HG03175 (cell line): ENCODE measurements at regions not wholly inside any gene's neighbourhood (a gene's known extent, or its start where the extent isn't known, plus 50 kb on each side); places are given as distances from the start of the nearest gene placed in this dataset.
"Not testable (repeated sequence)": the region's sequence is repeated elsewhere in the genome, so short reads cannot be mapped to it uniquely, and the experiment has no call there.

ENCODE experiments used
- ATAC-seq: cut with Tn5 transposase; IDR thresholded peaks from one replicate; pipeline ENCODE4 v1.9.1; 2021; ENCODE audit warnings: mild to moderate bottlenecking, moderate library complexity; ENCODE audit not compliant: unreplicated experiment

DNA sequence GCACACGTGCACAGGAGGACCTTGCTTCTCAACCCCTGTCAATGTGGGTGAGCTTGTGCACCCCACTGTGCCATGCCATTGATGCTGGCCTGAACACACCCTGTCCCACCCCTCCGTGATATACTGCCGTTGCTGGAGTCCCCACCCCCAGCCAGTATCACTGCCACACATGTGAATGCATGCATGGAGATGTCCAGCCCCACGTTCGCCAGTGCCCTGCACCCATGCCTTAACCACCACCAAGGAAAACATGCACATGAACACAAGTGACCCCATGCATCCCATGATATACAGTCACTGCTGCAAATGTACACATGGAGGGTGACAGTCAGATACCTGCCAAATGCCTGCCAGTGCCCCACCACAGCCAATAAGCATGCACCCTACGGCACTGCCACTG, 692.5 kb upstream of the ZWINT start:
- ATAC-seq = no peak

GRCh38 chr10:57049096-57049495, 688.0 kb upstream of the ZWINT start:
- no peak for ATAC-seq

DNA sequence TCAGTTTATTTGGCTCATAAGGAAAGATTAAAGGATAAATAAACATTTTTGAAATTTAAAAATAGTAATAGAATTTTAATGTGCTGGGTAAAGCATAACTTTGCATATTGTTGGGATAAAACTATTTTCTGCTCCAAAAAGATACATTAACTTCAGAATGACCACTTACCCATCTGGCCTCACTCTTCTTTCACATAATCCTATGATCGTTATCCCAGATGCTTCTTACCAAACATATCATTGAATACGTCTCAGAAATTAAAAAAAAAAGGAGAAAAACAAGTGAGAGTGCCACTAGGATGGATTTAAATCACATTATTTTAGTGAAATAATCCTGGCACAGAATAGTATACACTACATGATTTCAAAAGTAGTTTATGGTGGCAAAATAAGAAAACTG, 677.5 kb upstream of the ZWINT start:
- ATAC-seq = no peak

GRCh38 chr10:57035310-57035709, 674.3 kb upstream of the ZWINT start:
- no peak for ATAC-seq

DNA sequence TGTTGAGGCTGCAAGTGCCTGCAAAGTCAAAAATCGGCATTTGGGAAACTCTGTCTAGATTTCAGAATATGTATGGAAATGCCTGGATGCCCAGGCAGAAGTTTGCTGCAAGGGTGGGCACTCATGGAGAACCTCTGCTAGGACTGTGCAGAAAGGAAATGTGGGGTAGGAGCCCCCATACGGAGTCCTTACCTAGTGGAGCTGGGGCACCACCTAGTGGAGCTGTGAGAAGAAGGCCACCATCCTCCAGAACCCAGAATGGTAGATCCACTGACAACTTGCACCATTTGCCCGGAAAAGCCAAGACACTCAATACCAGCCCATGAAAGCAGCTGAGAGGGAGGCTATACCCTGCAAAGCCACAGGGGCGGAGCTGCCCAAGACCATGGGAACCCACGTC, 671.2 kb upstream of the ZWINT start:
- ATAC-seq = not testable (repeated sequence)

DNA sequence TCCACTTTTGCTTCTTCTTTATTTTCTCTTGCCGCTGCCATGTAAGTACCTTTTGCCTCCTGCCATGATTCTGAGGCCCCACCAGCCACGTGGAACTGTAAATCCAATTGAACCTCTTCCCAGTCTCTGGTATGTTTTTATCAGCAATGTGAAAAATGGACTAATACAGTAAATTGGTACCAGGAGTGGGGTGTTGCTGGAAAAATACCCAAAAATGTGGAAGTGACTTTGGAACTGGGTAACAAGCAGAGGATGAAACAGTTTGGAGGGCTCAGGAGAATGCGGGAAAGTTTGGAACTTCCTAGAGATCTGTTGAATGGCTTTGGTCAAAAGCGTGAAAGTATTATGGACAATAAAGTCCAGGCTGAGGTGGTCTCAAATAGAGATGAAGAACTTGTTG, 670.3 kb upstream of the ZWINT start:
- ATAC-seq = no peak

DNA sequence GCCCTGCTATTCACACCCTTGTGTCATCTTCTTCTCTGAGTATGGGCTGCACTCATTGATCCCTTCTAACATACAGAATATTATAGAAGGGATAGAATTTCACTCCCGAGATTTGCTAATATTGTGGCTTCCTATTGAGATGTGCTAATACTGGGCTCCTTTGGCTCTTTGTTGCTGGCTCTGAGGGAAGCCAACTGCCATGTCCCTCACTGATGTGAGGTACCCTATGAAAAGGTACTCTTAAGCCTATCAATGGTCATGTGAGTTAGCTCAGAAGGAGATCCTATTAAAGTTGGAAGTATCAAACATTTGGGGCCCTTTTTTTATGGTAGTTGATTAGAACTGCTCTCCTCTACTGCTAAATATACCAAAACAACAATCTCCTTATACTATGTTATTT, 665.2 kb upstream of the ZWINT start:
- ATAC-seq = no peak

GRCh38 chr10:57023626-57024025, 662.6 kb upstream of the ZWINT start:
- no peak for ATAC-seq

DNA sequence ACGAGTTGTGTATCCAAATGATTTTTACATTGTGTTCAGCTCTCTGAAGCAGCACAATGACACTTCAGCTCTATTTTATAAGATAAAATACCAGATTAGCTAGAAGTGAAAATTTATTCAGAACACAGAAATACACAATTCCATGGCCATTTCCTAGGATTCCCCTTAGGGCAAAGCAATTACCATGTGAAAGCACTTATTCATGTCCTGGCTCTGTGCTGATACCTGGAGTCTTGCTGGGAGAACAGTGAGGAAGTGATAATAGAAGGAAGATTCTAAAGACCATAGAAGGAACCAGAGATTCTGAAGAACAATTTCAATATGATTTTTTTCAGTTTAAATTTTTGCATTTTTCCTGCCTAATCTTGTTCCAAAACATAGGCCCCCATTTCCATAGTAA, 657.4 kb upstream of the ZWINT start:
- no peak for ATAC-seq

GRCh38 chr10:57017356-57018037, 656.4 kb upstream of the ZWINT start:
- no peak for ATAC-seq

DNA sequence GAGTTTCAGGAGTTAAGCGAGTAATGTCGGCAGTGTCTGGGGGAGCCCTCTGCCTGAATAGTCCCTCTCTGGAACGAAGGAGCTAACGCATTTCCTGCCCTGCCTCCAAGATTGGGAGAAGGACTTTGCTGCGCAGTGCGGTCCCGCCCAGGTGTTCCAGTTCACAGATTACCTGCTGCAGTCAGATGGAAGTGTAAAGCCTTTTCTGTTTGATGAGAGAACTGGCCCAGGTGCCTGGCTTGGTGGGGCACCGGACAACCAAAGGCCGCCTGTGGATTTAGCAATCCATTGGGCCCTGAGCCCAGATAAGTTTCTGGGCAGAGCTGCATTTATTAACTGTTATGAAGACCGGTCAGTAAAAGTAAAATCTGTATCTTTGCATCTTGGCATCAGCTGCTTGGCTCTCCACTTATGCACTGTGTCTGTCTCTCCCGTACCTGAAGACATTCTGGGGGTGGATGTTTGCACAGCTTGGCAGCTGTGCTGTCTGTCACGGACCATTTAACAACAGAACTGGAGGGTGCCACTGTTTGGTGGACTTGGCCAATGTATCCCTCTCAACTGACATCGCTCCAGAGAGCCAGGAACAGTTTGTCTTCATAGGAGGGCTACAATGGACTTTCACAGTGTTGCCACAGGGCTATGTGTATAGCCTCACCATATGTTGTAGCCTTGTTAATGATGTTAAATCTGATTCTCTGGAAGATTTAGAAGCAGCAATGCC, 654.7 kb upstream of the ZWINT start:
- no peak for ATAC-seq

DNA sequence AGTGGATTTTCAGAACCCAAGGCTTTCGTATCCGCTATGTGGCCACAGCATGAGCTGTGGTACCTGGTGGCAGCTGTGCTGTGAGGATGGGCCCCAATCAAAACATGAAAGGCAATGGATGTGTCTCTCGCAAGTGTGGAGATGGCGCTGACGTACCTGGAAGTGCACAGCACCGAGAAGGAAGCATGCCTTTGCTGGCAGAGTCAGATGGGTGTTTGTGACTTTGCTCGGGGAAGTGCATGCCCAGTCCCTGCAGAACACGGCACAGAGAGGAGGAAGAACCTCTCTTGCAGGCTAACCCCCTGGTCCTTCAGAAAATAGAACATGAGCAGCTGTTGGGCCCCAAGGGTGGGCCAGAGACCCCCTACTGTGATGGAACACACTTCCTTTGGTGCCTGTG, 654.1 kb upstream of the ZWINT start:
- ATAC-seq = no peak

- ATAC-seq = no peak
Observed at GRCh38 chr10:57014758-57015157, 653.7 kb upstream of the ZWINT start.

GRCh38 chr10:57008189-57008588, 647.1 kb upstream of the ZWINT start:
- ATAC-seq = no peak

DNA sequence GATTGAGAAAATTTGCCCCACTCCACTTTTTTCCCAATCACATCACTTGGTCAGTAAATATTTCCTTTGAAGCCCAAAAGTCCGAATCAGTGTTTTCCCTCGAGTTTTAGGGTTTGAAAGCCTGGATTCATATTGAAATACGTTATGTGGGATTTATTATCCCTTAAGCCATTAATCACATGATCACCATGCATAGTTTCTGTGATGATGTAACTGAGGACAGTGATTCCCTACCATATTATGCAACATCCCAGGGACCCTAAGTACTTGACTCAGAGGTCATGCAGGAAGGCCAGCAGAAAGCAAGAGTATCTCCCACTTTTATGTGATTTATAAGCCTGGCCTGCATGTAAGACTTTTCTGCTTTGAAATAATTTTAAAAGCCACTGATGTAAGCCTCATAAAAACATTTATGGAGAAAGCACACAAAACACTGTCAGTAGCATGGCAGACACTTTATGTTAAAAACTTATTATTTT, 630.6 kb upstream of the ZWINT start:
- no peak for ATAC-seq

- no peak for ATAC-seq
Observed at GRCh38 chr10:56975513-56975912, 614.5 kb upstream of the ZWINT start.

DNA sequence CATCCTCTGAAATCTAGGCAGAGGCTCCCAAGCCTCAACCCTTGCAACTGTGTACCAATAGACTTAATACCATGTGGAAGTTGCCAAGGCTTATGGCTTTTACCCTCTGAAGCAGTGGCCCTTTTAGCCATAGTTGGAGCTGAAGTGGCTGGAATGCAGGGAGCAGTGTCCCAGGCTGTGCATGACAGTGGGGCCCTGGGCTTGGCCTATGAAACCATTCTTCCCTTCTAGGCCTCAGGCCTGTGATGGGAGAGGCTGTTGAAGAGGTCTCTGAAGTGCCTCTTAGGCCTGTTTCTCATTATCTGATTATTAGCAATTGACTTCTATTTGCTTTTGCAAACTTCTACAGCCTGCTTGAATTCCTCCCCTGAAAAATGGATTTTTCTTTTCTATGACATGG, 612.7 kb upstream of the ZWINT start:
- ATAC-seq = no peak

DNA sequence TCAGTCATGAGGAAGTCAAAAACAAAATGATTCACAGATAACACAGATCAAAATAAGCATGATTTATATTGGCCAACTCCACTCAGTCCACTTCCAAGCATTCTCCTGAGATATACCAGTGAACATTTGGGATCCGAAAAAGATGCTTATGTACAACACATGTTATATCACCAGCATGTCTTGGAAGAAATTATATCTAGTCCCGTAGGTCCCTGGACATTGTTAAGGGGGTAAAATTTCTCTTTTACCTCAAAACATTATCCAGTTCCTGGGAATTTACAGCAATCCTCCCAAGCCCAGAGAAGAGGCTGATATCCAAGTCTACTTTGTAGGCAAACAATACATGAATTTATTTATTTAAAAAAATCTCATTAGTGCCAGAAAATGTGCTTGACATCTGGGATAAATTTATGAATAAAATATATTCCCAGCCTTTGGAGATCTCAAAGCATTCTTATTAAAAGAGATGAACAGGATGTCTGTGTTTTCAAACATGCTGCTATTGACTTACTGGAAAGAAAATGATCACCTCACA, 582.2 kb upstream of the ZWINT start:
- no peak for ATAC-seq

DNA sequence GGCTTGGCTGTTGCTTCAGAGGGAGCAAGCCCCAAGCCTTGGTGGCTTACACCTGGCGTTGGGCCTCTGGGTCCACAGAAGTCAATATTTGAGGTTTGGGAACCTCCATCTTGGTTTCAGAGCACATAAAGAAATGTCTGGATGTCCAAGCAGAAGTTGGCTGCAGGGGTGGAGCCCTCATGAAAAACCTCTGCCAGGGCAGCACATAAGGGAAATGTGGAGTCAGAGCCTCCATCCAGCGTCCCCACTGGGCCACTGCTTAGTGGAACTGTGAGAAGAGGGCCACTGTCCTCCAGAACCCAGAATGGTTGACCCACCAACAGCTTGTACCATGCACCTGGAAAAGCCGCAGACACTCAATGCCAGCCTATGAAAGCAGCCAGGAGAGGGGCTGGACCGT, 573.5 kb upstream of the ZWINT start:
- no peak for ATAC-seq

DNA sequence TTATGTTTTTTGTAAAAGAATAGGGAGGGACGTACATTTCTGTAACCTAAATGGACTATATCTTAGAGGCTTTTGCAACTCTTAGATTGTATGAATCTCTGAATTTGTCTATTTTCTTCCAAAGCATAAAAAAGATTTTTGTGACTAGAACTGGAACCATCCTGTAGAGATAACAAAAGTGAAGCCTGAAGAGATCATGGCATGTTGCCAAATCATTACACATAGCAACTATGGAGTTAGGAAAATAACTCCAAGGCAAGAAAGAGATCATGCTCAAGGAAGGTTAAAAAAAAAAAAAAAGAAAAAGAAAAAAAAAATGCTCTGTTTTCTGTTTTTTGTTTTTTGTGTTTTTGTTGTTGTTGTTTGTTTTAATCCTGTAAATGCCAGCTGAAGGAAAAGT, 567.7 kb upstream of the ZWINT start:
- ATAC-seq = no peak

GRCh38 chr10:56927701-56928100, 566.6 kb upstream of the ZWINT start:
- no peak for ATAC-seq

DNA sequence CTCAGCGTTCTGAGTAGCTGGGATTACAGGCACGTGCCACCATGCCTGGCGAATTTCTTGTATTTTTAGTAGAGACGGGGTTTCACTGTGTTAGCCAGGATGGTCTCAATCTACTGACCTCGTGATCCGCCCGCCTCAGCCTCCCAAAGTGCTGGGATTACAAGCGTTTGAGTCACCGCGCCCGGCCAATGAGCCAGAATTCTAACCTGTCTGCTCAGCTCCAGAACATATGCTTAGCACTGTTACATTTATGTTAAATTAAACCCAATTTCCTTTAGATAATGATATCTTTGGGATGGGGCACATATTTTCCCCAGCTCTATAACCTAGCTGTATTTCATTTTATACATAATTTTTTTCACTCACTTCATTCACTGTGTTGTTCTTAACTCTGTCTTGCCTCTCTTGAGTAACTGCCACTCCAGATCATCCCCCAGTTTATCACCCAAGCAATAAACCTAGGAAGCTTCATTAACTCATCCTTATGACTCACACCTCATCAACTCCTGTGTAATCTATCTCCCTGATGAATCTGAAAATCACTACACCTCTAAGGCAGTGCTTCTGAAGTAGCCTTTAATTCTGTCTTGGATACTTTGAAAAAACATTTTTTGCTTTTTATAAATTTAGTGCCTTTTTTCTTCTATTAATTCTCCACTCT, 559.7 kb upstream of the ZWINT start:
- no peak for ATAC-seq
